SH-SY5Y (cell line): ENCODE measurements at regions not wholly inside any gene's neighbourhood (a gene's known extent, or its start where the extent isn't known, plus 50 kb on each side); places are given as distances from the start of the nearest gene placed in this dataset.

ENCODE experiments used
- GATA2 ChIP-seq: IDR thresholded peaks from 2 replicates; pipeline ENCODE4 v1.6.1; 2011; ENCODE audit warnings: mild to moderate bottlenecking, low read depth, low read length
- GATA3 ChIP-seq: IDR thresholded peaks from 2 replicates; pipeline ENCODE4 v1.6.1; 2011; ENCODE audit warnings: low read depth, mild to moderate bottlenecking, low read length, moderate library complexity

DNA sequence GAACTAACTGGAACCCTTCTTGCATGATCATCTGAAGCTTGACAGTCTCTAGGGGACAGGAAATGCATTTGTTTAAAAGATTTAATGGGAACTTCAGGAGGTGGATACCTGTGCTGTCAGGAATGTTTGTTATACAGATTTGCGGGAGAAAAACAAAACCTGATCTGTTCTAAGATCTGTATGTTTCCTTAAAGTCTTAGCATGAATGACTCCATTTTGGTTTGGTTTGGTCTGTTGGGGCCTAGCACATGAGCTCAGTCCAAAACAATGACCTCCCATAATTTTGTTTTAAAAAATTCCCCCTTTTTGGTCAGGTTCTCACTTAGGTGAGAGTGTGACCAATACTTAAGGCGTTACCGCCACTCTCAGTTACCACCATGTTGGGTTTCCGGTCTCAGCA, 138.7 kb downstream of the AKR1D1 start:
- no peak for TF ChIP-seq GATA3
- no peak for TF ChIP-seq GATA2
